Stimulated activated CD4-positive, alpha-beta T cell treated with anti-CD3 and anti-CD28 coated beads, Interleukin-12 subunit alpha, Interleukin-12 subunit beta, amount 100 ng/mL, for 24 hours (primary cell): ENCODE measurements at regions not wholly inside any gene's neighbourhood (a gene's known extent, or its start where the extent isn't known, plus 50 kb on each side); places are given as distances from the start of the nearest gene placed in this dataset.
"Not testable (repeated sequence)": the region's sequence is repeated elsewhere in the genome, so short reads cannot be mapped to it uniquely, and the experiment has no call there.

Experiments used
- DNase-seq, 2 experiments: peaks; one replicate each; pipeline ENCODE4 v3.0.0-alpha.2; 2020; ENCODE audit warnings: low read depth in 2 of 2

DNA sequence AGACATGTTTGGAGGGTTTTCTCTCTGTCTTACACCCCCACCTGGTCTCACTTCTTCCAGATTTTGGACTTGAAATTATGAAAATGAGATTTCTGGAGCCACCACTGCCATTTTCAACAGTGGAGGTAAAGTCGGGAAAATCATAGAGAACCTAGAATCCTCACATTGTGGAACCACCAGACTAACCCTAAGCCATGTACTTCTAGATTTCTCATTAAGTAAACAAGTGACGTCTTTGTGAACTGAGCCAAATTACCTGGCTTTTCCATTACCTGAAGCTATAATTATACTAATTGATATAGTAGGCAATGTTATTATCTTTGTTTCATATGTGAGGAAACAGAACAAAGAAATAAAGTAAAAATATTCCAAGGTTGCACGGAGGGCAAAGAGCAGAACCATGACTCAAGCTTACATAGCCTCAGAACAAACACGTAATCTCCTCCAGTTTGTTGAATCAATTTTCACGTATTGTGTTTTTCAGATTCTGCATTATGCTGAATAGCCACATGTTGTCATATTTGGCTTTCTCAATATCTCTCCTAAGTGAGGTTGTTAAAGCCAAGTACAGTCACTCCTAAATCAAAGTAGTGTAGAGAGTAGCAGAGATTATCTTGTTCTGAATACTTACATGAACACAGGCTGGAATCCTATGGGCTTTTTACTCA is 101.3 kb upstream of the CMC1 start:
- no peak for DNase-seq

DNA sequence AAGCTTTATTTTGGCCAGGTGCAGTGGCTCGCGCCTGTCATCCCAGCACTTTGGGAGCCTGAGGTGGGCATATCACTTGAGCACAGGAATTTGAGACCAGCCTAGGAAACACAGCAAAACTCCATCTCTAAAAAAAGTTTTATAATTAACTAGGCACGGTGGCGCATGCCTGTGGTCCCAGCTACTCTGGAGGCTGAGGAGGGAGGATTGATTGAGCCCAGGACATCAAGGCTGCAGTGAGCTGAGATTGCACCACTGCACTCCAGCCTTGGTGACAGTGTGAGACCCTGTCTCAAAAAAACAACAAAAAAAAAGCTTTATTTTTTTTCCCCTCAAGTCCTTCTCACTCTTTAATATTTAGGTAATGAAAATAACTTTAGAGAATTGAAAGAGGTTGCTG is 100.8 kb upstream of the CMC1 start:
- DNase-seq = no peak

DNA sequence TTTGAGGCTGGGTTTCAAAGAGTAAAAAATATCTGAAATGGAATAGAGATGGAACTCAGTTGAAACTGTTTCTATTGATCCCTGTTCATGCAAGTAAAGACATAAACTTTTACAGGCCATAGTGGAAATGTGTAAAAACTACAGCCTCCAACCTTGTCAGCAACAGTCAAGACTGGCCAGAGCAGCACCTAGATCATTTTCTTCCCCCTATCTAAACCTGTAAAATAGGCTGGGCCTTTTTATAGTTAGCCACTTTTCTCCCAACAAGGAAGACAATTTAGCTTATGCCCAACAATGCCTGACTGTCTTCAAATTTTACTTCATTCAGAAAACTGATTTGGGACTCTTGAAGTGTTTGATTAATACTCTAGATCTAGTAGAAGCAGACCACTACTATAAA is 91.5 kb upstream of the CMC1 start:
- DNase-seq = no peak

DNA sequence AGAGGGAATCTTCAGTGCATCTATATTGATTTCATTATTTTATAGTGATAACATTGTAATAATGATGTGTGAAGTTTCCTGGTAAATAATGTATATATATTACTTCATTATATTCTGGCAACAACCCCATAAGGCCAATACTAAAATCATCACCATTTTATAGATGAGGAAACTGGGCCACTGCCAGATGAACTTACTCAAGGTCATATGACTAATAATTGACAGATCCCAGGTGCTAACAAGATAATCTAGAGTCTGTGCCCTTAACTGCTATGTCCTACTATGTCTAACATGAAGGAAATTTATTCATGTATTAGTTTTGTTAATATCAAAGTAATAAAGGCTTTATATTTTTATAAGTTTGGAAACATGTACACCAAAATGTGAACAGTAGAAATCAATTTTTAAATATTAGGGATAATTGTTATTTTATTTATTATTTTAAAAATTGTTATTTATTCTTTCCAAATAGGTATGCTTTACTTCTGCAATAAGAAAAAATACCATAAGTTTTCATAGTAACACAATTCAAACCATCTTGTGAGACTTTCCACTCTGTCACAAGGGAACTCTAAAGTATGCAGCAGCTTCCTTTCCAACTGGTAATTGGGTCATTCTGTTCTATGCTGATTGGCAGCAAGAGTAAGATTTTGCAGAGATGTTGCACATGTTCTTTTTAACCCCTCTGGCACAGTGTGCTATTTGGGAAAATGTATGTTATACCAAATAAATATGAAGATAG is 90.8 kb upstream of the CMC1 start:
- DNase-seq = no peak

DNA sequence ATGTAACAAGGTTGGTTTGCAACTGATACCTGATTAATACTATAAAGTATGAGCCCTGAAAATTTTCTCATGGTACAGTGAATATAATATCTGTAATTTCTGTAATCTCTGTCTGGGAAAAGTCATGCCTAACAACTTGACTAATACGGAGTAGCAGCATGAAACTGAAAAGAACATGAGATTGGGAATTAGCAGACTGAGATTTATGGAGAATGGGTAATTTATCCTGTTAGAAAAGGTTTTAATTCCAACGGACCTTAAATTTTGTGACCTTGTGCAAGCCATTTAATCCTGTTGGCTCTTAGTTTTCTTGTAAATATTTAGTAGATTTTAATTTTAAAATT is 90.2 kb upstream of the CMC1 start:
- DNase-seq = no peak

DNA sequence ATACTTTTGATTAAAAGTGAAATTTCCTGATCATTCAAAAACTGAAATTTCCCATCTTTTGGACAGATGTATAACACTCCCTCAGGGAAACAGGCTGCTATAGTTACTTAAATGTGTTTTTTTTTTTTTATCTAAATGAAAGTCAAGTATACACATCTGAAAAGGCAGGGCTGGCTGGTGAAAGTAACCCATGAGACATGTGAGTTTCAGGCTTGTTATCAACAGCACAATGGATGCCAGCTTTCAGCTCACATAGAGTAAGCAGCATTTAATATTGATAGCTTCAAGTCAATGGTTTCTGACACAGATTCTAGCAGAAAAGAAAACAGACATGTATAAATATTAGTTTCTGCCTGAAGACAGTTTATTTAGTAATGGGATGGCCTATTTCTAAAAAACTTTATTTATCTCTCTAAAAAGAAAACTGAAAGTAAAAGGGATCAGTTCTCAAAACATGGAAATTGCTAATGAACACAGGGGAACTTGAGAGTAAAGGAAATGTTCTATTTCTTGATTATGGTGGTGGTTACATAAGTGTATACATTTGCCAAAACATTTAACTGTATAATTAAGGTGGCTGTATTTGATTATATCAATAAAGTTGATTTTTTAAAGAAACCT is 89.7 kb upstream of the CMC1 start:
- DNase-seq = no peak

DNA sequence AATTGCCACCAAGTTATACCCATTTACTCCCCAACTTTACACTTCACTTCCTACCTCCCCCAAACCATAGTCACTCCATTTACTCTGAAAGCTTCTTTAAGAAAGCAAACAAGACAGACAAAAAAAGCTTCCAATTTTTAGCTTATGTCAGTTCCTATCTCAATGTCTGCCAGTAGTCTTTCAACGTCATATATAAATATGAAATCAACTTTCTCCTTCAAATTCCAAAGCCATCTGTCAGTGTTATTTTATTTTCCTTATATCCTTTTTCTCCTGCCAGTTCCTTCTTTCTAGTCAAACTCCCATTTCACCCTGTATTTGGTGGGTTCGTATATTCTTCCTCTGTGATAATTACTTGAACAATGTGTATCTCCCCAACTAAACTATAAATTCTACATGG is 85.8 kb upstream of the CMC1 start:
- DNase-seq = no peak

DNA sequence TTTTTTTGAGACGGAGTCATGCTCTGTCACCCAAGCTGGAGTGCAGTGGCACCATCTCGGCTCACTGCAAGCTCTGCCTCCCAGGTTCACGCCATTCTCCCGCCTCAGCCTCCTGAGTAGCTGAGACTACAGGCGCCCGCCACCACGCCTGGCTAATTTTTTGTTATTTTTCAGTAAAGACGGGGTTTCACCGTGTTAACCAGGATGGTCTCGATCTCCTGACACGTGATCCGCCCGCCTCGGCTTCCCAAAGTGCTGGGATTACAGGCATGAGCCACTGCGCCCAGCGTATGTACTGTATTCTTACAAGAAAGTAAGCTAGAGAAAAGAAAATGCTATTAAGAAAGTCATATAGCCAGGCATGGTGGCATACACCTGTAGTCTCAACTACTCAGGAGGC is 84.8 kb upstream of the CMC1 start:
- DNase-seq = not testable (repeated sequence)

DNA sequence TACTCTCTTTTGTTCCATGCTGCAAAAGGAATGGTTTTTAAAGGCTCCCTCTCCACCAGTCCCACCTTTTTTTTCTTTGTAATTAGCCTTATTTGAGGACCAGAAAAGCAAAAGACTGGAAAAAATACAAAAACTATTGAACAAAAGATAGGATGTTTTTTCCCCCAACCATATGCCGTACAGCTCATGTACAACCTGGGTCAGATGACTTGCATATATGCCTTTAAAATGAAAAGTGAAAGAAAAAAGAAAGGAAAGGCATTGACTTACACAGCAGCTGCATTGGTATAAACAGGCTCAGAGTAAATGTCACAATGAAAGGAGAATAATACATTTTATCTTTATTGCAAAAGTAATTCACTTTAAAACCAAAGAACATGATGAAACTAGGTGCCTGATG is 69.5 kb upstream of the CMC1 start:
- DNase-seq = no peak

DNA sequence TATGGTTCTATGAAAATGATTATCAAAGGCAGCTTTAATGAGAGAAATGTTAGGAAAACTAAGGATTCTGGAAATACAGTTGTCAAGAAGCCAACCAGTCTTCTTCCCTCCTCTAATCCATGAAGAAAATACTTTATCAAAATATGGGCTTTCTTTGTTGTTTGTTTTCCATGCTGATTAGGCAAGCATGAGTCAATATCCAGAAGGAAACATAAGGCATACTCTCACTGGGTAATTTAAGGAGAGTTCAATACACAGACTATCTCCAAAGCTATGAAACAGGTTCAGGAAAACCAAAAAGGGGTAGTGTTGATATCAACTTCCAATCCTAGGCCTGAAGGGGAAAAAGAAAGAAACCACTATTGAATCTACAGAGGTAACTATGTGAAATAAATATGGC is 68.7 kb upstream of the CMC1 start:
- no peak for DNase-seq

DNA sequence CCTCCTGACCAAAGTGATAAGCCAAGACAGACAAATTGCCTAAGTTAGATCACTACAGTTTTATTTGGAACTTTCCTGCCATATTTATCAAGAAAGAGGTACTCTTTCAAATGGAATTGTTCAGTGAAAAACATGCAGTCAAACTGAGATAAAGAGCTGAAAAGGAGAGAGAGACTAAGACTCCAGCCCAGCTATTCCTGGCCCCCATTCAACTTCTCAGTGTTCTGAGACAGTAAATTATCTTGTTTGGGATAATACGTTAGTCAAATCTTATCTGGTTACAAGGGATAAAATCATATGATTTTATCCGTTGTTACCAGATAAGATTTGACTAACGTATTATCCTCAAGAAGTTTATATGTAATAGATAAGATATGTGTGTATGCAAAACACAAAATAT is 67.6 kb upstream of the CMC1 start:
- DNase-seq = no peak

DNA sequence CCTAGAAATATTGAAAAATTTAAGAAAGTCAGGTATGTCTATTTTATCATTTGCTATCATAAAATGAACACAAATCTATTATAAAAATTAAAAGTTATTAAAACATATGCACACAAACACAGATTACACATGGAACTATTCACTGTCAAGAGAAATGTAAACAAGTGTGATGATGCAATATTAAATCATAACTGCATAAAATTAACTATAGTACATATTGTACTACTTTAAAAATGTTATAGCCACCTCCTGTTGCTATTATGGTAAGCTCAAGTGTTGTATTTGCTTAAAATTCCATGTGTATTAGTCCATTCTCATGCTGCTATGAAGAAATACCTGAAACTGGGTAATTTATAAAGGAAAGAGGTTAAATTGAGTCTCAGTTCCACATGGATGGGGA is 54.7 kb upstream of the CMC1 start:
- no peak for DNase-seq

DNA sequence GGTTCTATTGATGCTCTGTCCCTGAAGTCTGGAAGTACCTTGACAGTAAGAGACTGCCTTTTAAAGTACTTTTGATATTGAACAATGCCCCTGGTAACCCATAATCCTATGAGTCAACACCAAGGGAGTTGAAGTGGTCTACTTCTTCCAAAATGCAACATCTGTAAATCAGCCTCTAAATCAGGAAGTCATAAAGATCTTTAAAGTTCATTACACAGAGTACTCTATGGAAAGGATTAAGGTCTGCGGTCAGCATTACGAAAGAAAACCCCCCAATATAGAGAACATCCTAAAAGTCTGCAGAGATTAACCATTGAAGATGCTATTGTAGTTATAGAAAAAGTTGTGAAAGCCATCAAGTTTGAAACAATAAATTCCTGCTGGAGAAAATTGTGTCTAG is 52.7 kb upstream of the CMC1 start:
- DNase-seq = no peak

DNA sequence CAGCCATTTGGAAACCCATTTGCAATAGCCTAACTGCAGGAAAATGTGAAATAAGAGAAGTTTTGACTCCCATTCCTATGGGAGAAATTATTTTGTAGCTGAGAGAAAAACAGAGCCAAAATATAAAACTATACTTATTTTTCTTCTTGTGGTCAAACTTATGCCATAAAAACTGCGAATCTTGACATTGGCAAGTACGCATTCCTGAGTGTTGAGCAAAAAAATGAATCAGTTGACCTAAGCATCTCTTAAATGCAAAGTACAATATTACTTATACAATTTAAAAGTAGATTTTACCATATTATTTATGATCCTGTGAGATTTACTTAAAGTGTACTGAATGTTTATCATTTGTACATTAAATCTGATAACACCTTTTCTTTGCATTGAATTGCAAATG is 50.1 kb upstream of the CMC1 start:
- no peak for DNase-seq
